ENCODE measurements at regions not wholly inside any gene's neighbourhood (a gene's known extent, or its start where the extent isn't known, plus 50 kb on each side); places are given as distances from the start of the nearest gene placed in this dataset.

DNA sequence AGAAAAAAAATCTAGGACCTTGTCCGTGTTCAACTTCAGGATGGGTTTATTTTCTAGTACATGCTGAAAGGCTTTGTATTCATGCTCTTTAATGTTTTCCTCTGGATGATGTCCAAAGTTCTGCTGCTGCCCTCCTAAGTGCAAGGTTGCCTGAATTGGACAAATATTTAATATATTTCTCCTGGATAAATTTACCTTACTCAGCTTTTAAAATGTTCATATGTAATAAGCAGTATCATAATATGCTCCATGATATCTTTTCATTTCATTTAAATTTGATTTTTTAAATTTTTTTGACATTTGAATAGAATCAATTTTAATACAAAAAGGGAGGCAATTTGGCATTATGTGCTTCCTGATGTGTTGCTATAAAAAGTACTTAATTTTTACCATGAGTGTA, 95.9 kb upstream of the SLC25A13 start (continued):
- no peak for TF ChIP-seq MLLT1 (IDR thresholded peaks at IDR 0.05)

GRCh38 chr7:96416599-96416998, 94.7 kb upstream of the SLC25A13 start:
- intact Hi-C loops (cut with micrococcal nuclease; ENCODE audit: unreplicated experiment) = loop anchor here (10.0 kb wide), 2 partner anchors 478 to 502 kb away; no protein-coding TSS in a partner anchor
- CTCF ChIA-PET = interaction anchor here (1.0 to 1.4 kb wide), 2 partner anchors 13 to 27 kb away, joined by 3 to 4 read pairs; no protein-coding TSS in a partner anchor
- H3K27me3 ChIP-seq (replicated peaks in 1 of 2; ENCODE audit: control insufficient read depth in 2 of 2, insufficient read depth in 2 of 2, low read length in 1 of 2) = no peaks in the 10 kb centered on the region; a peak in 1 of 4 replicates
- H3K36me3 ChIP-seq (ENCODE audit: control insufficient read depth in 2 of 2, insufficient read depth in 2 of 2, low read length in 1 of 2) = no peaks in the 10 kb centered on the region
- FAIRE-seq (no peak), ATAC-seq (no peak), DNase-seq (ENCODE audit: low read depth, low spot score) (no peak)
- no peak overlapping the region for H2AFZ ChIP-seq (ENCODE audit: control insufficient read depth, low read depth, low read length)
- RAD21 ChIA-PET (ENCODE audit: unreplicated experiment) = no interaction called here
- SMC1A ChIA-PET (ENCODE audit: uncharacterized antibody, unreplicated experiment) = no interaction called here
- H3K4me3 ChIP-seq = no peak overlapping the region
- BruUV-seq (replicated peaks) = no TSS peak
- TF ChIP-seq NBN (IDR thresholded peaks at IDR 0.05) = no peak
- no peak for TF ChIP-seq RB1 (IDR thresholded peaks at IDR 0.05; ENCODE audit: borderline replicate concordance)
- H3K9me3 ChIP-seq (replicated peaks; ENCODE audit: control insufficient read depth, insufficient read depth, low read length) = no peaks in the 10 kb centered on the region
- 0% methylated on average over 1 of the region's 1 CpG for WGBS (ENCODE audit: insufficient coverage, insufficient replicate concordance, low lambda C conversion rate, missing lambda C conversion rate)
- in situ Hi-C loops (cut with MboI) = loop anchor here (10.0 kb wide), 1 partner anchor 608 kb away; the partner anchor contains the start of gene DLX5
- no peak overlapping the region for H3K9ac ChIP-seq (ENCODE audit: control insufficient read depth, insufficient read depth, low read length)
- no peak overlapping the region for H3K4me2 ChIP-seq (ENCODE audit: control insufficient read depth, insufficient read depth)
- H3K79me2 ChIP-seq (ENCODE audit: control insufficient read depth, insufficient read depth, low read length) = no peaks in the 10 kb centered on the region
- POLR2A ChIA-PET = no interaction called here
- H3K27ac ChIP-seq (ENCODE audit: control insufficient read depth, insufficient read depth) = no peak overlapping the region
- H4K20me1 ChIP-seq (ENCODE audit: control insufficient read depth, insufficient read depth) = no peaks in the 10 kb centered on the region
- H3K4me1 ChIP-seq (ENCODE audit: control insufficient read depth, insufficient read depth, low read length) = no peaks in the 10 kb centered on the region

- Histone ChIP-seq H3K9ac (ENCODE audit: control insufficient read depth, insufficient read depth, low read length) (no peak overlapping the region), H3K36me3 (ENCODE audit: control insufficient read depth in 2 of 2, insufficient read depth in 2 of 2, low read length in 1 of 2) (no peaks in the 10 kb centered on the region), H3K79me2 (ENCODE audit: control insufficient read depth, insufficient read depth, low read length) (no peaks in the 10 kb centered on the region), H3K4me2 (ENCODE audit: control insufficient read depth, insufficient read depth) (no peak overlapping the region), H3K9me3 (replicated peaks; ENCODE audit: control insufficient read depth, insufficient read depth, low read length) (no peaks in the 10 kb centered on the region), H4K20me1 (ENCODE audit: control insufficient read depth, insufficient read depth) (no peaks in the 10 kb centered on the region), H3K27ac (ENCODE audit: control insufficient read depth, insufficient read depth) (no peak overlapping the region), H3K4me1 (ENCODE audit: control insufficient read depth, insufficient read depth, low read length) (no peaks in the 10 kb centered on the region), H3K4me3 (no peak overlapping the region), H2AFZ (ENCODE audit: control insufficient read depth, low read depth, low read length) (no peak overlapping the region), H3K27me3 (replicated peaks in 1 of 2; ENCODE audit: control insufficient read depth in 2 of 2, insufficient read depth in 2 of 2, low read length in 1 of 2) (no peaks in the 10 kb centered on the region; a peak in 1 of 4 replicates)
- in situ Hi-C loops (cut with MboI) (loop anchor here (10.0 kb wide), 1 partner anchor 609 kb away; the partner anchor contains the start of gene DLX5), intact Hi-C loops (cut with micrococcal nuclease; ENCODE audit: unreplicated experiment) (loop anchor here (10.0 kb wide), 2 partner anchors 479 to 501 kb away; no protein-coding TSS in a partner anchor)
- no peak for FAIRE-seq
- ATAC-seq = no peak
- DNase-seq (ENCODE audit: low read depth, low spot score) = no peak
- ChIA-PET POLR2A (no interaction called here), CTCF (interaction anchor here (1.0 to 1.4 kb wide), 3 partner anchors 13 to 34 kb away, joined by 3 to 4 read pairs (median 3); no protein-coding TSS in a partner anchor), RAD21 (ENCODE audit: unreplicated experiment) (interaction anchor here (0.7 kb wide), 1 partner anchor 376 kb away, joined by 3 read pairs; no protein-coding TSS in a partner anchor), SMC1A (ENCODE audit: uncharacterized antibody, unreplicated experiment) (interaction anchor here (0.7 kb wide), 1 partner anchor 612 kb away, joined by 5 read pairs; no protein-coding TSS in a partner anchor)
- no TSS peak for BruUV-seq (replicated peaks)
- 2% methylated on average over 3 of the region's 3 CpGs for WGBS (ENCODE audit: insufficient coverage, insufficient replicate concordance, low lambda C conversion rate, missing lambda C conversion rate)
- no peak for TF ChIP-seq ESRRA (IDR thresholded peaks at IDR 0.05; ENCODE audit: low read length)
- TF ChIP-seq GATAD2B (conservative IDR thresholded peaks at IDR 0.05; ENCODE audit: low read depth) = no peak
- TF ChIP-seq HDAC6 (IDR thresholded peaks at IDR 0.05; ENCODE audit: unreplicated experiment) = no peak
- TF ChIP-seq, protein P1, sequence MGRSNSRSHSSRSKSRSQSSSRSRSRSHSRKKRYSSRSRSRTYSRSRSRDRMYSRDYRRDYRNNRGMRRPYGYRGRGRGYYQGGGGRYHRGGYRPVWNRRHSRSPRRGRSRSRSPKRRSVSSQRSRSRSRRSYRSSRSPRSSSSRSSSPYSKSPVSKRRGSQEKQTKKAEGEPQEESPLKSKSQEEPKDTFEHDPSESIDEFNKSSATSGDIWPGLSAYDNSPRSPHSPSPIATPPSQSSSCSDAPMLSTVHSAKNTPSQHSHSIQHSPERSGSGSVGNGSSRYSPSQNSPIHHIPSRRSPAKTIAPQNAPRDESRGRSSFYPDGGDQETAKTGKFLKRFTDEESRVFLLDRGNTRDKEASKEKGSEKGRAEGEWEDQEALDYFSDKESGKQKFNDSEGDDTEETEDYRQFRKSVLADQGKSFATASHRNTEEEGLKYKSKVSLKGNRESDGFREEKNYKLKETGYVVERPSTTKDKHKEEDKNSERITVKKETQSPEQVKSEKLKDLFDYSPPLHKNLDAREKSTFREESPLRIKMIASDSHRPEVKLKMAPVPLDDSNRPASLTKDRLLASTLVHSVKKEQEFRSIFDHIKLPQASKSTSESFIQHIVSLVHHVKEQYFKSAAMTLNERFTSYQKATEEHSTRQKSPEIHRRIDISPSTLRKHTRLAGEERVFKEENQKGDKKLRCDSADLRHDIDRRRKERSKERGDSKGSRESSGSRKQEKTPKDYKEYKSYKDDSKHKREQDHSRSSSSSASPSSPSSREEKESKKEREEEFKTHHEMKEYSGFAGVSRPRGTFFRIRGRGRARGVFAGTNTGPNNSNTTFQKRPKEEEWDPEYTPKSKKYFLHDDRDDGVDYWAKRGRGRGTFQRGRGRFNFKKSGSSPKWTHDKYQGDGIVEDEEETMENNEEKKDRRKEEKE (IDR thresholded peaks at IDR 0.05) = no peak
- TF ChIP-seq, protein P2, sequence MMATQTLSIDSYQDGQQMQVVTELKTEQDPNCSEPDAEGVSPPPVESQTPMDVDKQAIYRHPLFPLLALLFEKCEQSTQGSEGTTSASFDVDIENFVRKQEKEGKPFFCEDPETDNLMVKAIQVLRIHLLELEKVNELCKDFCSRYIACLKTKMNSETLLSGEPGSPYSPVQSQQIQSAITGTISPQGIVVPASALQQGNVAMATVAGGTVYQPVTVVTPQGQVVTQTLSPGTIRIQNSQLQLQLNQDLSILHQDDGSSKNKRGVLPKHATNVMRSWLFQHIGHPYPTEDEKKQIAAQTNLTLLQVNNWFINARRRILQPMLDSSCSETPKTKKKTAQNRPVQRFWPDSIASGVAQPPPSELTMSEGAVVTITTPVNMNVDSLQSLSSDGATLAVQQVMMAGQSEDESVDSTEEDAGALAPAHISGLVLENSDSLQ (IDR thresholded peaks at IDR 0.05) = no peak
Observed at GRCh38 chr7:96416116-96416515, 94.2 kb upstream of the SLC25A13 start.

Data from GM12878 (cell line).